ENCODE measurements at regions not wholly inside any gene's neighbourhood (a gene's known extent, or its start where the extent isn't known, plus 50 kb on each side); places are given as distances from the start of the nearest gene placed in this dataset.

GRCh38 chr22:44368611-44369292 lies 56.0 kb upstream of the SHISAL1 start:
- ATAC-seq (no peak), DNase-seq (ENCODE audit: low spot score) (no peak)
- no peaks in the 10 kb centered on the region for H3K9me3 Mint-ChIP-seq
- H3K27ac Mint-ChIP-seq: no peak overlapping the region
- no peak overlapping the region for H3K4me3 Mint-ChIP-seq
- no peaks in the 10 kb centered on the region for H3K36me3 Mint-ChIP-seq
- H3K4me1 Mint-ChIP-seq (ENCODE audit: low read depth in 2 of 2): no peaks in the 10 kb centered on the region
- peaks cover 0 to 2% of the 10 kb centered on the region in 2 donors for H3K27me3 Mint-ChIP-seq

- Mint-ChIP-seq H3K27ac (no peak overlapping the region), H3K36me3 (no peaks in the 10 kb centered on the region), H3K27me3 (no peaks in the 10 kb centered on the region), H3K9me3 (no peaks in the 10 kb centered on the region), H3K4me3 (no peak overlapping the region), H3K4me1 (ENCODE audit: low read depth in 2 of 2) (no peaks in the 10 kb centered on the region)
- no peak for ATAC-seq
- DNase-seq (ENCODE audit: low spot score): no peak
These were observed 53.9 kb upstream of the SHISAL1 start for GRCh38 chr22:44366372-44367300.

GRCh38 chr22:44365832-44366231 lies 53.1 kb upstream of the SHISAL1 start:
- DNase-seq (ENCODE audit: low spot score) (no peak), ATAC-seq (no peak)
- H3K4me3 Mint-ChIP-seq: no peak overlapping the region
- no peaks in the 10 kb centered on the region for H3K27me3 Mint-ChIP-seq
- no peaks in the 10 kb centered on the region for H3K9me3 Mint-ChIP-seq
- H3K36me3 Mint-ChIP-seq: no peaks in the 10 kb centered on the region
- H3K27ac Mint-ChIP-seq: no peak overlapping the region
- no peaks in the 10 kb centered on the region for H3K4me1 Mint-ChIP-seq (ENCODE audit: low read depth in 2 of 2)

- H3K9me3 Mint-ChIP-seq: no peaks in the 10 kb centered on the region
- no peak overlapping the region for H3K4me3 Mint-ChIP-seq
- no peaks in the 10 kb centered on the region for H3K27me3 Mint-ChIP-seq
- H3K4me1 Mint-ChIP-seq (ENCODE audit: low read depth in 2 of 2): no peaks in the 10 kb centered on the region
- H3K27ac Mint-ChIP-seq: no peak overlapping the region
- no peaks in the 10 kb centered on the region for H3K36me3 Mint-ChIP-seq
- ATAC-seq (no peak), DNase-seq (ENCODE audit: low spot score) (no peak)
These were observed 52.4 kb upstream of the SHISAL1 start for GRCh38 chr22:44365191-44365590.

GRCh38 chr22:44364751-44365130 lies 52.0 kb upstream of the SHISAL1 start:
- ATAC-seq: no peak
- no peak for DNase-seq (ENCODE audit: low spot score)
- H3K4me3 Mint-ChIP-seq: no peak overlapping the region
- H3K36me3 Mint-ChIP-seq: no peaks in the 10 kb centered on the region
- H3K27ac Mint-ChIP-seq: no peak overlapping the region
- H3K27me3 Mint-ChIP-seq: no peaks in the 10 kb centered on the region
- H3K9me3 Mint-ChIP-seq: no peaks in the 10 kb centered on the region
- no peaks in the 10 kb centered on the region for H3K4me1 Mint-ChIP-seq (ENCODE audit: low read depth in 2 of 2)

- Mint-ChIP-seq H3K27me3 (no peaks in the 10 kb centered on the region), H3K9me3 (no peaks in the 10 kb centered on the region), H3K36me3 (no peaks in the 10 kb centered on the region), H3K4me1 (ENCODE audit: low read depth in 2 of 2) (no peaks in the 10 kb centered on the region), H3K4me3 (no peak overlapping the region), H3K27ac (no peak overlapping the region)
- no peak for ATAC-seq
- DNase-seq (ENCODE audit: low spot score): no peak
These were observed 51.4 kb upstream of the SHISAL1 start for GRCh38 chr22:44363980-44364750.

- no peak overlapping the region for H3K4me3 Mint-ChIP-seq
- H3K27me3 Mint-ChIP-seq: peaks cover 3 to 4% of the 10 kb centered on the region in 2 donors
- no peak for ATAC-seq
- no peak overlapping the region for H3K27ac Mint-ChIP-seq
- H3K9me3 Mint-ChIP-seq: no peaks in the 10 kb centered on the region
- no peak for DNase-seq (ENCODE audit: low spot score)
- H3K4me1 Mint-ChIP-seq (ENCODE audit: low read depth in 2 of 2): no peaks in the 10 kb centered on the region
- no peaks in the 10 kb centered on the region for H3K36me3 Mint-ChIP-seq
These were observed 50.5 kb upstream of the SHISAL1 start for GRCh38 chr22:44363013-44363979.

GRCh38 chr22:44362249-44363012 lies 49.7 kb upstream of the SHISAL1 start:
- Mint-ChIP-seq H3K27ac (no peak overlapping the region), H3K27me3 (peaks cover 4 to 7% of the 10 kb centered on the region in 2 donors), H3K9me3 (no peaks in the 10 kb centered on the region), H3K4me1 (ENCODE audit: low read depth in 2 of 2) (no peaks in the 10 kb centered on the region), H3K36me3 (no peaks in the 10 kb centered on the region), H3K4me3 (no peak overlapping the region)
- no peak for ATAC-seq
- no peak for DNase-seq (ENCODE audit: low spot score)

Measured in natural killer cell treated with Interleukin-12 subunit alpha and Interleukin-12 subunit beta and Interleukin-15 and Interleukin-18, amount 100 ng/mL, for 72 hours (primary cell).